Astrocyte of the spinal cord (primary cell): ENCODE measurements at regions not wholly inside any gene's neighbourhood (a gene's known extent, or its start where the extent isn't known, plus 50 kb on each side); places are given as distances from the start of the nearest gene placed in this dataset.

ENCODE experiments used
- DNase-seq: peaks from one replicate; pipeline ENCODE4 v3.0.0; 2011; ENCODE audit warnings: low read depth, low spot score
- H3K4me3 ChIP-seq: 2 replicates; pipeline ENCODE4 v1.5.1; 2011; ENCODE audit warnings: low read depth, mild to moderate bottlenecking, low read length, moderate library complexity
- CTCF ChIP-seq: IDR thresholded peaks from 2 replicates; pipeline ENCODE4 v1.5.1; 2012; ENCODE audit warnings: low read depth, mild to moderate bottlenecking, low read length, inconsistent platforms
- in situ Hi-C: cut with HindIII; loops from 2 replicates; pipeline ENCODE4 v1.10.0; 2017; ENCODE audit warnings: low sequenced_read_pairs

GRCh38 chr9:87354147-87354546 is 143.5 kb upstream of the DAPK1 start:
- no peak for DNase-seq
- no peak overlapping the region for H3K4me3 ChIP-seq
- in situ Hi-C loops = no loop called here
- no peak for TF ChIP-seq CTCF

- TF ChIP-seq CTCF = no peak
- in situ Hi-C loops = no loop called here
- DNase-seq = no peak
- no peak overlapping the region for H3K4me3 ChIP-seq
Observed at GRCh38 chr9:87357600-87357999, 140.1 kb upstream of the DAPK1 start.

GRCh38 chr9:87359264-87359663 is 138.4 kb upstream of the DAPK1 start:
- in situ Hi-C loops = no loop called here
- TF ChIP-seq CTCF = no peak
- H3K4me3 ChIP-seq = no peak overlapping the region
- no peak for DNase-seq

GRCh38 chr9:87359958-87360601 is 137.6 kb upstream of the DAPK1 start:
- no peak for DNase-seq
- in situ Hi-C loops = no loop called here
- TF ChIP-seq CTCF = no peak
- no peak overlapping the region for H3K4me3 ChIP-seq

- H3K4me3 ChIP-seq = no peak overlapping the region
- no peak for DNase-seq
- no peak for TF ChIP-seq CTCF
- in situ Hi-C loops = no loop called here
Observed at GRCh38 chr9:87370049-87370685, 127.5 kb upstream of the DAPK1 start.

- in situ Hi-C loops = no loop called here
- no peak for DNase-seq
- H3K4me3 ChIP-seq = no peak overlapping the region
- no peak for TF ChIP-seq CTCF
Observed at GRCh38 chr9:87371795-87372355, 125.8 kb upstream of the DAPK1 start.
